ENCODE measurements at regions not wholly inside any gene's neighbourhood (a gene's known extent, or its start where the extent isn't known, plus 50 kb on each side); places are given as distances from the start of the nearest gene placed in this dataset.

GRCh38 chr17:74089869-74090464, 113.5 kb upstream of the RPL38 start:
- peak; percentile 75 for DNase-seq (ENCODE audit: low read depth)
- TF ChIP-seq POLR2A (IDR thresholded peaks at IDR 0.05; ENCODE audit: extremely low read depth, insufficient read length) (no peak), MAX (IDR thresholded peaks at IDR 0.05; ENCODE audit: low read depth, low read length) (no peak), MYC (IDR thresholded peaks at IDR 0.05; ENCODE audit: low read depth, low read length) (no peak), CTCF (IDR thresholded peaks at IDR 0.05; ENCODE audit: low read depth, low read length) (peak; percentile 98)
- no peak overlapping the region for H3K4me3 ChIP-seq (ENCODE audit: low read depth, low read length)

- no peak for DNase-seq (ENCODE audit: low read depth)
- TF ChIP-seq POLR2A (IDR thresholded peaks at IDR 0.05; ENCODE audit: extremely low read depth, insufficient read length) (no peak), CTCF (IDR thresholded peaks at IDR 0.05; ENCODE audit: low read depth, low read length) (no peak), MAX (IDR thresholded peaks at IDR 0.05; ENCODE audit: low read depth, low read length) (no peak), MYC (IDR thresholded peaks at IDR 0.05; ENCODE audit: low read depth, low read length) (no peak)
- no peak overlapping the region for H3K4me3 ChIP-seq (ENCODE audit: low read depth, low read length)
These were observed 108.8 kb upstream of the RPL38 start for GRCh38 chr17:74094651-74095050.

- TF ChIP-seq POLR2A (IDR thresholded peaks at IDR 0.05; ENCODE audit: extremely low read depth, insufficient read length) (no peak), MAX (IDR thresholded peaks at IDR 0.05; ENCODE audit: low read depth, low read length) (no peak), CTCF (IDR thresholded peaks at IDR 0.05; ENCODE audit: low read depth, low read length) (no peak), MYC (IDR thresholded peaks at IDR 0.05; ENCODE audit: low read depth, low read length) (no peak)
- no peak overlapping the region for H3K4me3 ChIP-seq (ENCODE audit: low read depth, low read length)
- DNase-seq (ENCODE audit: low read depth) = no peak
These were observed 107.0 kb upstream of the RPL38 start for GRCh38 chr17:74096456-74096855.

GRCh38 chr17:74097450-74098135, 105.9 kb upstream of the RPL38 start:
- no peak overlapping the region for H3K4me3 ChIP-seq (ENCODE audit: low read depth, low read length)
- no peak for DNase-seq (ENCODE audit: low read depth)
- no peak for TF ChIP-seq CTCF (IDR thresholded peaks at IDR 0.05; ENCODE audit: low read depth, low read length)
- no peak for TF ChIP-seq POLR2A (IDR thresholded peaks at IDR 0.05; ENCODE audit: extremely low read depth, insufficient read length)
- no peak for TF ChIP-seq MAX (IDR thresholded peaks at IDR 0.05; ENCODE audit: low read depth, low read length)
- TF ChIP-seq MYC (IDR thresholded peaks at IDR 0.05; ENCODE audit: low read depth, low read length) = no peak

GRCh38 chr17:74098136-74099024, 105.1 kb upstream of the RPL38 start:
- TF ChIP-seq CTCF (IDR thresholded peaks at IDR 0.05; ENCODE audit: low read depth, low read length) (no peak), MYC (IDR thresholded peaks at IDR 0.05; ENCODE audit: low read depth, low read length) (no peak), POLR2A (IDR thresholded peaks at IDR 0.05; ENCODE audit: extremely low read depth, insufficient read length) (no peak), MAX (IDR thresholded peaks at IDR 0.05; ENCODE audit: low read depth, low read length) (no peak)
- H3K4me3 ChIP-seq (ENCODE audit: low read depth, low read length) = no peak overlapping the region

More at GRCh38 chr17:74098136-74099024, 105.1 kb upstream of the RPL38 start:
- DNase-seq (ENCODE audit: low read depth) = no peak
